Lower leg skin (tissue), 4 donors: ENCODE measurements at regions not wholly inside any gene's neighbourhood (a gene's known extent, or its start where the extent isn't known, plus 50 kb on each side); places are given as distances from the start of the nearest gene placed in this dataset.

Source experiments
- DNase-seq, 2 donors: peaks; one replicate each; pipeline ENCODE4 v3.0.0-alpha.2; 2019; ENCODE audit warnings: low spot score in 2 of 2
- H3K4me3 ChIP-seq: fragments of 200-600 bp; sonication (generic); 2 replicates; pipeline ENCODE4 v1.5.1; 2017; ENCODE audit warnings: mild to moderate bottlenecking, low read depth; ENCODE audit not compliant: poor library complexity, severe bottlenecking
- POLR2A ChIP-seq, 2 donors: fragments of 450-650 bp; IDR thresholded peaks; one replicate each; pipeline ENCODE4 v1.6.1; 2016 to 2017; ENCODE audit warnings: antibody characterized with exemption in 2 of 2, mild to moderate bottlenecking in 1 of 2, moderate library complexity in 1 of 2
- WGBS, 2 donors: methylation state at CpG; one replicate each; pipeline ENCODE4 v1.1.5; 2018; 5-methylcytosine and 5-hydroxymethylcytosine counted together
- intact Hi-C: fragments of 100-400 bp; cut with DNase I; formaldehyde crosslinking; loops from one replicate; pipeline ENCODE4 v1.15.0; 2023; ENCODE audit warnings: low total_unique reads
- TF ChIP-seq, protein P1 (sequence below), 3 donors: fragments of 450-650 bp; IDR thresholded peaks; one replicate each; pipeline ENCODE4 v1.5.1; 2016; ENCODE audit warnings: antibody characterized with exemption in 3 of 3, mild to moderate bottlenecking in 3 of 3, moderate library complexity in 2 of 3

DNA sequence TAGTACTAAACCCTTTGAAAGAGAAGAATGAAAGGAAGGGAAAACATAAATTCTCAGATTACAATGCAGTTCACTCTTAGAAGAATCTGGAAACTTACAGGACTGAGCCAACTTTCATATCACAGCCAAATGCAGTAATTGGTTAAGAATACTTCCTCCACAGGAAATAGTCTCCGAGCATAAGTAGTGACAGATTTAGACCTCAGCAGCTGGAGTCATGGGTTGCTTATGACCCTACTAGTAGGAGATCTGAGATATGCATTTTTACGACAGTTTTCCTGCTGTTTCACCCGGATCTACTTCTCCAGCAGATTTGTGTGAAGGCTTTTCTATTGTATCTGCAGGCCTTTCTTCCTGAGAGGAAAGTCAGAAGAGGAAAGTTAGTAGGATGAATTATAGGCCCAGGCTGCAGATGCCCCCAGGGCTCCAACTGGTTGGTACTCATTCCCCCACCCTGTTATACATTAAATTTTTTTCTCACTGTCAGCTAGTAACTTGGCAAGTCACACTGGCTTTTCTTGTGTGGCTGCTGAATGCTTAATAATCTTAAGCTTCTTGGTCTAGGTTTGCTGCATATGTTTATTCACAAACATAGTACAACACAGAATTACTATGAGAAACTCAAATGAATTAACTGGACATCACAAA, 1241.5 kb upstream of the MIR17HG start:
- no peak for TF ChIP-seq POLR2A (IDR thresholded peaks at IDR 0.05)
- TF ChIP-seq, protein P1, sequence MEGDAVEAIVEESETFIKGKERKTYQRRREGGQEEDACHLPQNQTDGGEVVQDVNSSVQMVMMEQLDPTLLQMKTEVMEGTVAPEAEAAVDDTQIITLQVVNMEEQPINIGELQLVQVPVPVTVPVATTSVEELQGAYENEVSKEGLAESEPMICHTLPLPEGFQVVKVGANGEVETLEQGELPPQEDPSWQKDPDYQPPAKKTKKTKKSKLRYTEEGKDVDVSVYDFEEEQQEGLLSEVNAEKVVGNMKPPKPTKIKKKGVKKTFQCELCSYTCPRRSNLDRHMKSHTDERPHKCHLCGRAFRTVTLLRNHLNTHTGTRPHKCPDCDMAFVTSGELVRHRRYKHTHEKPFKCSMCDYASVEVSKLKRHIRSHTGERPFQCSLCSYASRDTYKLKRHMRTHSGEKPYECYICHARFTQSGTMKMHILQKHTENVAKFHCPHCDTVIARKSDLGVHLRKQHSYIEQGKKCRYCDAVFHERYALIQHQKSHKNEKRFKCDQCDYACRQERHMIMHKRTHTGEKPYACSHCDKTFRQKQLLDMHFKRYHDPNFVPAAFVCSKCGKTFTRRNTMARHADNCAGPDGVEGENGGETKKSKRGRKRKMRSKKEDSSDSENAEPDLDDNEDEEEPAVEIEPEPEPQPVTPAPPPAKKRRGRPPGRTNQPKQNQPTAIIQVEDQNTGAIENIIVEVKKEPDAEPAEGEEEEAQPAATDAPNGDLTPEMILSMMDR (IDR thresholded peaks at IDR 0.05): no peak
- 10 to 18% methylated on average over 3 of the region's 3 CpGs for WGBS, 2 donors
- DNase-seq: no peak
- H3K4me3 ChIP-seq: no peak overlapping the region
- intact Hi-C loops: no loop called here

DNA sequence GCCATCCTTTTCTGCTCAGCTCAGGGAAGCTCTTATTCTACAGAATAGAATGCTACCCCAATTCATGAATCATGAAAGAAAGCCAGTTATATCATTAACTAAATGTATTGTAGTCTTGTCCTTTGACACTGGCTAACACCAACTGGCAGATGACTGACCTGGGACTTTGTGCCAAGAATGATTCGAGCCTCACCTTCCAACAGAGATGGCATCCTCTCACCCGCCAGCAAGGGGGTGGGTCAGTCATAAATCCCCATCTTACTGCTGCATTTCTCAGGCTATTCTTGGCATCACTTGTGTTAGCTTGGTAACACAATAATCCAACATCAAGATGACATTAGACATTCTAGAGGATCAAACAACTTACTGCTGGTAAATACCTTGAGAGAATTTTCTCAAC, 1239.8 kb upstream of the MIR17HG start:
- no peak overlapping the region for H3K4me3 ChIP-seq
- TF ChIP-seq, protein P1 (IDR thresholded peaks at IDR 0.05): no peak
- TF ChIP-seq POLR2A (IDR thresholded peaks at IDR 0.05): no peak
- DNase-seq: no peak
- WGBS, 2 donors: 92 to 95% methylated on average over 2 of the region's 2 CpGs
- intact Hi-C loops: no loop called here

DNA sequence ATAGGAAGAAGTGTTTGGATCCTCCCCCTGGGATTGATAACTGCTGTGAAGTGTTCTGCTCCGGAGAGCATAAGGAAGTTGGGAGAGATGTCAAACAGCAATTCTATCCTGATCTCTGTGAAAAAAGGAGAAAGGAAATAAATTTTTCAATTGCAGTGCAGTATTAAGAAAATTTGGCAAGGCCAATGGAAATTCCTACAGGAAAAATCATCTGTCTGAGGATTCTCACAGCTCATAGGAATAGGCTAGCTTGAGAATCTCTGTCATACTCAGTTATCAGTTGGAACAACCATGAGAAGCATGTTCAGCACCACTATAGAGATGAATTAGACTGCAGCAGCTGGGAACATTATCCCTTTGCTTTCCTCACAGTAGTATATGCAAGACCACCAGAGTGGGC, 1238.9 kb upstream of the MIR17HG start:
- TF ChIP-seq, protein P1 (IDR thresholded peaks at IDR 0.05): no peak
- no peak for TF ChIP-seq POLR2A (IDR thresholded peaks at IDR 0.05)
- H3K4me3 ChIP-seq: no peak overlapping the region
- WGBS, 2 donors: 53 to 55% methylated on average over 1 of the region's 1 CpG
- intact Hi-C loops: no loop called here
- DNase-seq: no peak

DNA sequence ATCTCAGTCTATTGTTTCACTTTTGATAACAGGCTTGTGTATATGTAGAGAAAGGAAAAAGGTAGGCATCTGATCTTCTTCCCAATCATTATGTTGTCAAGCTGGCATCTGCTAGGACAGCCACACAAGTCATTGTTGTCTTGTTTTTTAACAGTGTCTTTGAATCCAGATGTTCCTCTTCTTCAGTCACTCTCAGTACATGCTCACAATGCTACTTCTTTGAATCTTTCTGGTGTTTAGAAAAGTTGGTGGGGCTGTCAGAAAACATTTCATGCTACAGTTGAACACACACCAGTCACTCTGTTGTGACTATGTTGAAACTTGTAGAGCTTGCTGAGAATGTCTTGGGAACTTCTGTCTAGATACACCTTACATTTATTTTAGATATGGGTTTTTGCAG, 1231.4 kb upstream of the MIR17HG start:
- intact Hi-C loops: no loop called here
- no peak for TF ChIP-seq POLR2A (IDR thresholded peaks at IDR 0.05)
- TF ChIP-seq, protein P1 (IDR thresholded peaks at IDR 0.05): no peak
- H3K4me3 ChIP-seq: no peak overlapping the region
- DNase-seq: no peak

DNA sequence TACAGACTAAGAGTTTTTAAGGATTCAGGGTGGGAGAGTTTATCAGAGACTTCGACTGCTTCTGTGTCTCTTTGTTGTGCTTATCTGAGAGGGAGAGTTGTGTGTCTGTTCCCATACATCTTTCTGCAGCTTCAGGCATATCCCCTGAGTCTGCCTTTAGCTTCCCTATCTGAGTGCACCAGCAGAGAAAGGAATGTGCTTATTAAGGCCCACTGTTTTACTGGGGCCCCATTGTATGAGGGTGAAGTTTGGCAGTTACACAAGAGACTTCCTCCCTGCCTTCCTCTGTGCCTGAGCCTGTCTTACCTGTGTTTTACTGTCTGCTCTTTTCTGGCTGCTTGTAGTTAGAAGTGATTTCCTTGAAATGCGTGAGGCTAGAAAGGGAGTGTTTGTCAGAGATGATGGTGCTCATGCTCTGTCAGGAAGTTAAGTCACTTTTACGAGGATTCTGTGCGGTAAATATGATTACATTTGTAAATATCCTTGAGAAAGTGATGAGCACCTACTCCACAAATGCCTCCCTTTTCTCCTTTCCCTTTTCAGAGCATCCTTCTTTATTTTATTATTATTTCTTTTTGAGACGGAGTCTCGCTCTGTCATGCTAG, 1228.9 kb upstream of the MIR17HG start:
- TF ChIP-seq, protein P1 (IDR thresholded peaks at IDR 0.05): no peak
- no peak for TF ChIP-seq POLR2A (IDR thresholded peaks at IDR 0.05)
- 78 to 79% methylated on average over 6 of the region's 6 CpGs for WGBS, 2 donors
- intact Hi-C loops: no loop called here
- DNase-seq: no peak
- H3K4me3 ChIP-seq: no peak overlapping the region

DNA sequence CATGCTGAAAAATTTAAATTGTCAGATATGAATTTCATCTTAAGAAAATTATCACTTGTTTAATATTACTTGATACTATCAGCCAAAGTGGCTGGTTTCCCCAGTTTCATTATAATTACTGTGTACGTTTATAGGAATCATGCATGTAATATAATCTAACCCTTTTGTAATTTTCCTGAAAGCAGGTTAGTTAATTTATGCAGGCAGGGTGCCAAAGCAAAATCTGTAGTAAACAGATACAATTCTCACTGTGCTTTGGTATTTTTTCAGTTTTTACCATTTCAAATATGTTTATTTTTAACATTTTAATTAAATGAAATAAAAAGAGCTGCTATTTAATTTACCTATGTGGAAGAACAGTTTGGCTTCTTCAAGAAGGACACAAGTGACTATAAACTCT, 1227.5 kb upstream of the MIR17HG start:
- no peak for DNase-seq
- TF ChIP-seq, protein P1 (IDR thresholded peaks at IDR 0.05): no peak
- no peak for TF ChIP-seq POLR2A (IDR thresholded peaks at IDR 0.05)
- intact Hi-C loops: no loop called here
- 41 to 43% methylated on average over 1 of the region's 1 CpG for WGBS, 2 donors
- H3K4me3 ChIP-seq: no peak overlapping the region
